ENCODE measurements at regions not wholly inside any gene's neighbourhood (a gene's known extent, or its start where the extent isn't known, plus 50 kb on each side); places are given as distances from the start of the nearest gene placed in this dataset.

DNA sequence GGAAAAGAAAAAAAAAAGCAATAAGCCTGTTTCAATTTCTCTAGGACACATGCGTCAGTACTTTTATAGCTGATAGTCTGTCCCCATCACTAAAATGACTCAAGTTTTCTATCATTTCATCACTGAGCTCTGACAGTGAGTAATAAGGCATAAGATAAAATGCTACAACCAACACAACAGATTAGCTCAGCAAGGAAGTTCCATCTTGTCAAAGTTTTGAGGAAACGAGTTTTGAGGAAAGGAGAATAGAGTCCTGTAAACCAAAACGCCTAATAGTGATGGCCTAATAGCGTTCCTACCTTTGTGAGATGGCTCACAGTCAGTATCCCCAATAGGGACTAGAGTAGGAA is 145.1 kb downstream of the LACC1 start:
- Histone ChIP-seq H3K4me1 (ENCODE audit: control insufficient read depth in 2 of 2, insufficient read depth in 2 of 2, low read length in 2 of 2) (no peaks in the 10 kb centered on the region), H3K27ac (ENCODE audit: low read depth in 1 of 2, low read length in 1 of 2) (no peak overlapping the region), H3K36me3 (ENCODE audit: control insufficient read depth in 2 of 2, insufficient read depth in 2 of 2, low read length in 1 of 2) (no peaks in the 10 kb centered on the region), H3K27me3 (ENCODE audit: control insufficient read depth in 2 of 2, insufficient read depth in 1 of 2, low read length in 1 of 2) (no peaks in the 10 kb centered on the region), H3K4me3 (ENCODE audit: low read length in 2 of 2) (no peak overlapping the region), H3K9me3 (ENCODE audit: control insufficient read depth in 2 of 2, insufficient read depth in 1 of 2, low read length in 1 of 2) (no peaks in the 10 kb centered on the region)
- DNase-seq (ENCODE audit: low read depth in 6 of 9, low spot score in 9 of 9), result no peak
- WGBS, result 86% methylated on average over 4 of the region's 4 CpGs

DNA sequence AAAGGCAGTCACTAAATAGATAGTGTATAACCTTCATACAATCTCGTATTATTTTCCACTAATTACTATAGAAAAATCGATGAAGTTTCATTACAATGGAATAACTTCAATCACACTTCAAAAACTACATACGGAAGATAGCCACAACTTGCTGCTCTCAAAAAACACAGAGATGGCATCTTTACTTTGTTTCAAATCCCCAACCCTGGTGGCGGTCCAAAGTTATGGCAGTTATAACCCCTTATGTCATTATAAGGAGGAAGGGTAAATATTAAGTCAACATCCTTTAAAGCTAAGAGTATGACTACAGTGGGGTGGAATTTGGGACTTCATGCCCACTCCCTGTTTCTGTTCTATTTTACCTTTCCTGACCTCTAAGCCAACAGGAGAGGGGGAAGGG is 146.5 kb downstream of the LACC1 start:
- Histone ChIP-seq H3K36me3 (ENCODE audit: control insufficient read depth in 2 of 2, insufficient read depth in 2 of 2, low read length in 1 of 2) (no peaks in the 10 kb centered on the region), H3K27me3 (ENCODE audit: control insufficient read depth in 2 of 2, insufficient read depth in 1 of 2, low read length in 1 of 2) (no peaks in the 10 kb centered on the region), H3K9me3 (ENCODE audit: control insufficient read depth in 2 of 2, insufficient read depth in 1 of 2, low read length in 1 of 2) (no peaks in the 10 kb centered on the region), H3K27ac (ENCODE audit: low read depth in 1 of 2, low read length in 1 of 2) (no peak overlapping the region), H3K4me1 (ENCODE audit: control insufficient read depth in 2 of 2, insufficient read depth in 2 of 2, low read length in 2 of 2) (peaks cover 0 to 2% of the 10 kb centered on the region in 2 donors), H3K4me3 (ENCODE audit: low read length in 2 of 2) (no peak overlapping the region)
- WGBS, result 98% methylated on average over 4 of the region's 4 CpGs
- no peak for DNase-seq (ENCODE audit: low read depth in 6 of 9, low spot score in 9 of 9)

DNA sequence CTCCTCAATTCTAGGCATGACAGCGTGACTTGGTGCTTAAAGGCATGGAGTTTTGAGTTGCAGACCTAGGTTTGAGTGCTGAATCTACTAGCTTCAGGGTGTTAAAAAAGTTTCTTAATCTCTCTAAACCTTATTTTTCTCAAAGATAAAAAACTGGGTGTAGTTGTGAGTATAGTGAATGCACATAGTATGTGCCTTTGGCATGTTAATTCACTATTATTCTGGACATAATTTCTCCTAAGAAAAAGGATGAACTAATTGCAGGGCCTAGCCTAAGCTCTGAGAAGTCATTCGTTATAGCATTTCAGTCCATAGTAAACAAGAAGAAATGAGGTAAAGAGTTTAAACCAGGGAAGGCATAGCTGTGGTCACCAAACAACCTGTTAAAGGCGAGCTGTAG is 149.0 kb downstream of the LACC1 start:
- H3K27ac ChIP-seq (ENCODE audit: low read depth in 1 of 2, low read length in 1 of 2), result no peak overlapping the region
- 96% methylated on average over 3 of the region's 3 CpGs for WGBS
- no peak for DNase-seq (ENCODE audit: low read depth in 6 of 9, low spot score in 9 of 9)
- H3K4me1 ChIP-seq (ENCODE audit: control insufficient read depth in 2 of 2, insufficient read depth in 2 of 2, low read length in 2 of 2), result peaks cover 0 to 2% of the 10 kb centered on the region in 2 donors
- no peaks in the 10 kb centered on the region for H3K27me3 ChIP-seq (ENCODE audit: control insufficient read depth in 2 of 2, insufficient read depth in 1 of 2, low read length in 1 of 2)
- H3K4me3 ChIP-seq (ENCODE audit: low read length in 2 of 2), result no peak overlapping the region
- no peaks in the 10 kb centered on the region for H3K36me3 ChIP-seq (ENCODE audit: control insufficient read depth in 2 of 2, insufficient read depth in 2 of 2, low read length in 1 of 2)
- H3K9me3 ChIP-seq (ENCODE audit: control insufficient read depth in 2 of 2, insufficient read depth in 1 of 2, low read length in 1 of 2), result no peaks in the 10 kb centered on the region

DNA sequence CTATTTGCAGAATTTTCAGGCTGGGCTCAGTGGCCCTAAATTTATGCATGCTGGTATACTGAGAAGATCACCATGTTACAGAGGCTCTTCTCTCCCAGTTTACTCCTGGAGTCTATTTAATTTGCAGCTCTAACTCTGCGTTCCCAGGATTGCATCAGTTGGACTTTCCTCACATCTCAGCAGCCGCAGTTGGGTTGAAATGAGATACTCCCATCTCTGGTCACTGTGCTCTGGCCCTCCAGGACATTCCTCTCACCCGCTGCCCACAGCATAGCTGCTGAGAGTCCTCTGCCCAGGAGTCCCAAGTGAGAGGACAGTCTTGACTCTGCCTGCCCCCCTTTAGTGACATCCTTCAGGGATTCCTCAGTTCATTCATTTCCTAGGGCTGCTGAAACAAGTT is 150.9 kb downstream of the LACC1 start:
- WGBS, result 94% methylated on average over 3 of the region's 3 CpGs
- no peak for DNase-seq (ENCODE audit: low read depth in 6 of 9, low spot score in 9 of 9)
- peaks cover 0 to 2% of the 10 kb centered on the region in 2 donors for H3K4me1 ChIP-seq (ENCODE audit: control insufficient read depth in 2 of 2, insufficient read depth in 2 of 2, low read length in 2 of 2)
- H3K27me3 ChIP-seq (ENCODE audit: control insufficient read depth in 2 of 2, insufficient read depth in 1 of 2, low read length in 1 of 2), result no peaks in the 10 kb centered on the region
- no peak overlapping the region for H3K4me3 ChIP-seq (ENCODE audit: low read length in 2 of 2)
- H3K36me3 ChIP-seq (ENCODE audit: control insufficient read depth in 2 of 2, insufficient read depth in 2 of 2, low read length in 1 of 2), result no peaks in the 10 kb centered on the region
- peak overlapping the region in 1 of 2 donors; percentile 78 for H3K27ac ChIP-seq (ENCODE audit: low read depth in 1 of 2, low read length in 1 of 2)
- peaks cover 0 to 4% of the 10 kb centered on the region in 2 donors for H3K9me3 ChIP-seq (ENCODE audit: control insufficient read depth in 2 of 2, insufficient read depth in 1 of 2, low read length in 1 of 2)

DNA sequence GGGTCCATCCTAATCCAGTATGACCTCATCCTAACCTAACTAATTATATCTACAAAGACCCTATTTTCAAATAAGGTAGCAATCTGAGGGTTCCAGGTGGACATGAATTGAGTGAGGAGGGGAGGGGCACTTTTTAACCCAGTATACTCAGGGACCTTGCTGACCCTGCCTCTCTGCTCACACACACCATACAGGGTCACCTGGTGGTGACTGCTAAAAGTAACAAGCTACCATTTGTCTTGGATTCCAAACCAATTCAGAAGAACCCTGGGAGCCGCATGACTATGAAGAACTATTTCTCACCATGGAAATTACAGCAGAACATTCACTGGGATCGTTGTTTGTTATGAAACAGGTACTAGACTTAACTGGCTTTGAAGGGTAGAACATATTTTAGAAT is 151.9 kb downstream of the LACC1 start:
- no peaks in the 10 kb centered on the region for H3K27me3 ChIP-seq (ENCODE audit: control insufficient read depth in 2 of 2, insufficient read depth in 1 of 2, low read length in 1 of 2)
- H3K9me3 ChIP-seq (ENCODE audit: control insufficient read depth in 2 of 2, insufficient read depth in 1 of 2, low read length in 1 of 2), result peaks cover 0 to 4% of the 10 kb centered on the region in 2 donors
- WGBS, result 100% methylated on average over 2 of the region's 2 CpGs
- no peaks in the 10 kb centered on the region for H3K36me3 ChIP-seq (ENCODE audit: control insufficient read depth in 2 of 2, insufficient read depth in 2 of 2, low read length in 1 of 2)
- H3K4me3 ChIP-seq (ENCODE audit: low read length in 2 of 2), result no peak overlapping the region
- DNase-seq (ENCODE audit: low read depth in 6 of 9, low spot score in 9 of 9), result no peak
- no peak overlapping the region for H3K27ac ChIP-seq (ENCODE audit: low read depth in 1 of 2, low read length in 1 of 2)
- peaks cover 0 to 2% of the 10 kb centered on the region in 2 donors for H3K4me1 ChIP-seq (ENCODE audit: control insufficient read depth in 2 of 2, insufficient read depth in 2 of 2, low read length in 2 of 2)

DNA sequence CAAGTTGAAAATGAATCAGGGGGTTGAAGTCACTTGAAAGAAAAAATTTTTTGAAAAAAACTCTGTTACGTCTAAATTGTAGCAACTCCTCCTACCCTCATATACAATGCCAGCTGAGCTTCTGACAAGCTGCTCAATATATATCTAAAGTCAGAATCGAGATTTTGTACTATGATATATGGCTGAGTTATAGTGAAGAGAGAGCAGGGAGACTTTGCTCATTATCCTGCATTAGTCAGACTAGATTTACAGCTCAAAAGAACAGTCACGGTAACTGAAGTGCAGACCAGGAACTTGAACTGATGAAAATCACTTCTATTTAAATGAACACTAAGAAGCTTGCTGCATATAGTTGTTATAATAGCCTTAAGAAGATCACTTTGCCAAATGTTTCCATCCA is 153.1 kb downstream of the LACC1 start:
- no peak for DNase-seq (ENCODE audit: low read depth in 6 of 9, low spot score in 9 of 9)
- WGBS, result 92% methylated on average over 3 of the region's 3 CpGs
- H3K27me3 ChIP-seq (ENCODE audit: control insufficient read depth in 2 of 2, insufficient read depth in 1 of 2, low read length in 1 of 2), result no peaks in the 10 kb centered on the region
- H3K36me3 ChIP-seq (ENCODE audit: control insufficient read depth in 2 of 2, insufficient read depth in 2 of 2, low read length in 1 of 2), result no peaks in the 10 kb centered on the region
- H3K27ac ChIP-seq (ENCODE audit: low read depth in 1 of 2, low read length in 1 of 2), result no peak overlapping the region
- peaks cover 0 to 4% of the 10 kb centered on the region in 2 donors for H3K9me3 ChIP-seq (ENCODE audit: control insufficient read depth in 2 of 2, insufficient read depth in 1 of 2, low read length in 1 of 2)
- H3K4me3 ChIP-seq (ENCODE audit: low read length in 2 of 2), result no peak overlapping the region
- peaks cover 0 to 2% of the 10 kb centered on the region in 2 donors for H3K4me1 ChIP-seq (ENCODE audit: control insufficient read depth in 2 of 2, insufficient read depth in 2 of 2, low read length in 2 of 2)

DNA sequence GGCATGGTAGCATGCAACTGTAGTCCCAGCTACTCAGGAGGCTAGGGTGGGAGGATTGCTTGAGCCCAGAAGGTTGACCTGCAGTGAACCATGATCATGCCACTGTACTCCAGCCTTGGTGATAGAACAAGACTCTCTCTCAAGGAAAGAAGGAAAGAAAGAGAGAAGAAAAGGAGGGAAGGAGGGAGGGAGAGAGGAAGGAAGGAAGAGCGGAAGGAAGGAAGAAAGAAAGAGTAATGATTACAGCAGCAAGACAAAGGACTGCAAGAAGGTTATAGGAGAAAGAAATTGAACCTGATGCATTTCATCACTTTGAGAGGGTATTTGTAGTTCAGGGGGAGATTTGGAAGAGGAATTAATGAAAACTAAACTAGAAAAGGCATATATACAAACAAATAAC is 155.7 kb downstream of the LACC1 start:
- Histone ChIP-seq H3K36me3 (ENCODE audit: control insufficient read depth in 2 of 2, insufficient read depth in 2 of 2, low read length in 1 of 2) (no peaks in the 10 kb centered on the region), H3K4me1 (ENCODE audit: control insufficient read depth in 2 of 2, insufficient read depth in 2 of 2, low read length in 2 of 2) (peaks cover 0 to 2% of the 10 kb centered on the region in 2 donors), H3K27me3 (ENCODE audit: control insufficient read depth in 2 of 2, insufficient read depth in 1 of 2, low read length in 1 of 2) (no peaks in the 10 kb centered on the region), H3K9me3 (ENCODE audit: control insufficient read depth in 2 of 2, insufficient read depth in 1 of 2, low read length in 1 of 2) (peaks cover 0 to 4% of the 10 kb centered on the region in 2 donors), H3K4me3 (ENCODE audit: low read length in 2 of 2) (no peak overlapping the region), H3K27ac (ENCODE audit: low read depth in 1 of 2, low read length in 1 of 2) (no peak overlapping the region)
- no peak for DNase-seq (ENCODE audit: low read depth in 6 of 9, low spot score in 9 of 9)
- WGBS, result 90% methylated on average over 1 of the region's 1 CpG

DNA sequence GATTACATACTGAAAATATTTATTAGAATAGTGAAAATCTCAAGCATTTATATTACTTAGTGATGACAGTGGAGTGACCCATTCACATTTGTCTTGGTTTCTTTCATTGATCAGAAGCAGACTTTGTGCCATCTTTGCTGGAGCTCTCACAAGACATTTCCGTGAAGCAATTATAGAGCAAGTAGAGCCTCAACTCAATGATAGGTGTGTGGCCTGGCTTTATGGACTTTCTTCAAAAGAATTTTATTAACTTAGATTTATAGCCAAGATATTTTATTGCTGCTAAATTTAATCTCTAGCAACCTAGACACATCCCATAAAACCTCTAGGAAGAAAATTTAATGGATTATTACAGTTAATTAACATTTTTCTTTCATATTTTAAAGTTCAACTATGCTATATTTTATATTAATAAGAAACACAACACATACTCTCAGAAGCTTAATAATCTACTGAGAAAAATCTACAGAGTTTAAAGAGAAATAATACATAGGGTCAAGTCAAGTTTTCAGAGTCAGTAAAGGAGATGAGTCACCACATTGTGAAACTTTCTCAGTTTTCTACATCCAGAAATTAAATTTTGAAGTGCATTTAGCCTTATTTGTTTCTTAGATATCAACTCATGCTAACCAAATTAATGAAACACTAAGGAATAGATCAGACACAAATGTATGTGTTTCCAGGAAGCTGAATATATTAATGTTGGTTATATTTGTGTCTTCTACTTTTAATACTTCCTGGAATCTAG is 160.5 kb downstream of the LACC1 start:
- DNase-seq (ENCODE audit: low read depth in 6 of 9, low spot score in 9 of 9), result no peak
- Histone ChIP-seq H3K36me3 (ENCODE audit: control insufficient read depth in 2 of 2, insufficient read depth in 2 of 2, low read length in 1 of 2) (no peaks in the 10 kb centered on the region), H3K4me3 (ENCODE audit: low read length in 2 of 2) (no peak overlapping the region), H3K9me3 (ENCODE audit: control insufficient read depth in 2 of 2, insufficient read depth in 1 of 2, low read length in 1 of 2) (peaks cover 0 to 3% of the 10 kb centered on the region in 2 donors), H3K27ac (ENCODE audit: low read depth in 1 of 2, low read length in 1 of 2) (no peak overlapping the region), H3K27me3 (ENCODE audit: control insufficient read depth in 2 of 2, insufficient read depth in 1 of 2, low read length in 1 of 2) (no peaks in the 10 kb centered on the region), H3K4me1 (ENCODE audit: control insufficient read depth in 2 of 2, insufficient read depth in 2 of 2, low read length in 2 of 2) (no peaks in the 10 kb centered on the region)
- 100% methylated on average over 1 of the region's 1 CpG for WGBS

DNA sequence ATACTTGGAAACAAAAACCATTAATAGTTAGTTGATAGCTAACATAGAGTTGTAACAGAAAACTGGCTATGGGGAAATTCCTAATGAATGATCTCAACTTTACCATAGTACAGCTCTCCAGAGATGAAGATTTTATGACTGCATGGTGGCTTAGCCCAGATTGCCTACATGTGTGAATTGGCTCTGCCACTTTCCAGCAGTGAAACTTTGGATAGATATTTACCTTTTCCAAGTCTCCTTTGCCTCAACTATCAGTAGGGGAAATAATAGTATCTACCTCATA is 161.1 kb downstream of the LACC1 start:
- no peaks in the 10 kb centered on the region for H3K36me3 ChIP-seq (ENCODE audit: control insufficient read depth in 2 of 2, insufficient read depth in 2 of 2, low read length in 1 of 2)
- no peaks in the 10 kb centered on the region for H3K27me3 ChIP-seq (ENCODE audit: control insufficient read depth in 2 of 2, insufficient read depth in 1 of 2, low read length in 1 of 2)
- H3K4me3 ChIP-seq (ENCODE audit: low read length in 2 of 2), result no peak overlapping the region
- H3K4me1 ChIP-seq (ENCODE audit: control insufficient read depth in 2 of 2, insufficient read depth in 2 of 2, low read length in 2 of 2), result no peaks in the 10 kb centered on the region
- no peak for DNase-seq (ENCODE audit: low read depth in 6 of 9, low spot score in 9 of 9)
- H3K9me3 ChIP-seq (ENCODE audit: control insufficient read depth in 2 of 2, insufficient read depth in 1 of 2, low read length in 1 of 2), result no peaks in the 10 kb centered on the region
- H3K27ac ChIP-seq (ENCODE audit: low read depth in 1 of 2, low read length in 1 of 2), result no peak overlapping the region
